SK-N-MC (cell line): ENCODE measurements at regions not wholly inside any gene's neighbourhood (a gene's known extent, or its start where the extent isn't known, plus 50 kb on each side); places are given as distances from the start of the nearest gene placed in this dataset.

Source experiments
- EZH2 ChIP-seq: fragments of 200-600 bp; sonication (generic); IDR thresholded peaks from one replicate; pipeline ENCODE4 v1.6.1; 2017; ENCODE audit warnings: antibody characterized with exemption
- POLR2AphosphoS5 ChIP-seq: IDR thresholded peaks from 2 replicates; pipeline ENCODE4 v1.6.1; 2012; ENCODE audit warnings: mild to moderate bottlenecking, low read depth, low read length, borderline replicate concordance

- TF ChIP-seq POLR2AphosphoS5 (no peak), EZH2 (no peak)
Measured at GRCh38 chr10:10456856-10457255, 560.8 kb upstream of the CELF2 start.
